Upper lobe of left lung (tissue), 4 donors: ENCODE measurements at regions not wholly inside any gene's neighbourhood (a gene's known extent, or its start where the extent isn't known, plus 50 kb on each side); places are given as distances from the start of the nearest gene placed in this dataset.

Experiments used
- EP300 ChIP-seq, 4 donors: sonication (generic); formaldehyde crosslinking; IDR thresholded peaks; one replicate each; pipeline ENCODE4 v1.5.1; 2017; ENCODE audit warnings: antibody characterized with exemption in 4 of 4, control low read depth in 2 of 4
- POLR2A ChIP-seq, 4 donors: fragments of 450-650 bp; IDR thresholded peaks; one replicate each; pipeline ENCODE4 v1.5.1; 2016 to 2017; ENCODE audit warnings: antibody characterized with exemption in 4 of 4, mild to moderate bottlenecking in 2 of 4
- TF ChIP-seq, protein P1 (sequence below), 6 experiments: fragments of 450-650 bp in 4 of 6; fragments of 200-600 bp in 2 of 6; sonication (generic) in 2 of 6; IDR thresholded peaks; one replicate each; pipeline ENCODE4 v1.5.1; 2016 to 2019; ENCODE audit warnings: antibody characterized with exemption in 6 of 6

DNA sequence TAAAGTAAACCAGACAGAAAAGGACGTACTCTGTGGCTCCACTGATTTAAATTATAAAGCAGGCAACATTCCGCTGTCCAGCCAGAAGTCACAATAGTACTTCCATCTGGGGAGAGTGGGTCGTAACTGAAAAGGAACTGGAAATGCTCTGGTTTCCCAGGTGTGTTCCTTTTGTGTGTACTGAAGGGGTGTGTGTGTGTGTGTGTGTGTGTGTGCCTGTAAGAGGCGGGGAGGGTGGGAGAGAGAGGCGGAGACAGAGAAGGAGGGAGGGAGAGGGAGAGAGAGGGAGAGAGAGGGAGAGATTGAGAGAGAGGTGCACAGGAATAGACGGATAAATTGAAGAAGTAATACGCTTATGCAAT lies 178.4 kb upstream of the ZNF184 start:
- TF ChIP-seq EP300 (IDR thresholded peaks at IDR 0.05): no peak
- TF ChIP-seq, protein P1, sequence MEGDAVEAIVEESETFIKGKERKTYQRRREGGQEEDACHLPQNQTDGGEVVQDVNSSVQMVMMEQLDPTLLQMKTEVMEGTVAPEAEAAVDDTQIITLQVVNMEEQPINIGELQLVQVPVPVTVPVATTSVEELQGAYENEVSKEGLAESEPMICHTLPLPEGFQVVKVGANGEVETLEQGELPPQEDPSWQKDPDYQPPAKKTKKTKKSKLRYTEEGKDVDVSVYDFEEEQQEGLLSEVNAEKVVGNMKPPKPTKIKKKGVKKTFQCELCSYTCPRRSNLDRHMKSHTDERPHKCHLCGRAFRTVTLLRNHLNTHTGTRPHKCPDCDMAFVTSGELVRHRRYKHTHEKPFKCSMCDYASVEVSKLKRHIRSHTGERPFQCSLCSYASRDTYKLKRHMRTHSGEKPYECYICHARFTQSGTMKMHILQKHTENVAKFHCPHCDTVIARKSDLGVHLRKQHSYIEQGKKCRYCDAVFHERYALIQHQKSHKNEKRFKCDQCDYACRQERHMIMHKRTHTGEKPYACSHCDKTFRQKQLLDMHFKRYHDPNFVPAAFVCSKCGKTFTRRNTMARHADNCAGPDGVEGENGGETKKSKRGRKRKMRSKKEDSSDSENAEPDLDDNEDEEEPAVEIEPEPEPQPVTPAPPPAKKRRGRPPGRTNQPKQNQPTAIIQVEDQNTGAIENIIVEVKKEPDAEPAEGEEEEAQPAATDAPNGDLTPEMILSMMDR (IDR thresholded peaks at IDR 0.05): no peak
- TF ChIP-seq POLR2A (IDR thresholded peaks at IDR 0.05): no peak
